Fibroblast of the conjunctiva (primary cell): ENCODE measurements at regions not wholly inside any gene's neighbourhood (a gene's known extent, or its start where the extent isn't known, plus 50 kb on each side); places are given as distances from the start of the nearest gene placed in this dataset.

Source experiments
- DNase-seq: peaks from one replicate; pipeline ENCODE4 v3.0.0-alpha.2; 2010; ENCODE audit warnings: low read depth

GRCh38 chr9:107163370-107163769 lies 119.7 kb upstream of the RAD23B start:
- no peak for DNase-seq

DNA sequence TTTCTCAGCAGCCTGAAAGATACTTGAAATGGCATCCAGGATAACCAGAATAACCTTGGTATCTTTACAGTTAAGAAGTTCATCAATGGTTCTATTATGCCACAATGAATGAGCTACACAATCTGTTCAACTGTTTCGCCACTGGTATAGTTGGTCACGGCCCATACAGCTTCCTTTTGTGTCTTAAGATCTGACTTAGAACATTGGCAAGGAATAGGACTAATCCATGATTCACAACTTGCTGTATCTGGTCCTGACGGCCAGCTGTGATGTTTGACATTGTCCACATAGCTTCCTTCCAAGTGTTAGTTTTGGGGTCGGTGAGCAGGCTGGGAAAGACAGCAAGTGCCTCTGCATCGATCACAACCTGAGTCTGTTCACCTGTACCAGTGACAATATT lies 113.3 kb upstream of the RAD23B start:
- DNase-seq, result no peak

DNA sequence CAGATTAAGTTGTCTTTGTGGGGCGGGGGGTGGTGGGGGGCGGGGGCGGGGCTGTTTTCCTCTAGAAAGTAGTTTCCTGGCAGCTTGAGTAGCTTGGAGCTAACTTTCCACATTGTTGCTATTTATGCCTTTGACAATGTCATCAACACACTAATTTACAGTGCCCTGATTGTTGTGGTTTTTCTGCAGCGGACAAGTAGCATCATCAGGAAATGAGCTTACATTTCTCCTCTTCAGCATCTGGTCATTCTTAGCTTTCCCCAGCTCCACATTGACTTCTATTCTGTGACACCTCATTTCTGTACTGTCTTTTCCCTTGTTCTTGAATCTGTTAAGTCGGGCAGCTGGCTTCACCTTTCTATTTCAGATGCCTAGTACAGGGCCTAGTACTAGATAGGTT lies 112.3 kb upstream of the RAD23B start:
- no peak for DNase-seq

- peak; percentile 78 for DNase-seq
Observed at GRCh38 chr9:107172160-107172978, 110.7 kb upstream of the RAD23B start.

- DNase-seq, result no peak
Observed at GRCh38 chr9:107172979-107173347, 110.1 kb upstream of the RAD23B start.

DNA sequence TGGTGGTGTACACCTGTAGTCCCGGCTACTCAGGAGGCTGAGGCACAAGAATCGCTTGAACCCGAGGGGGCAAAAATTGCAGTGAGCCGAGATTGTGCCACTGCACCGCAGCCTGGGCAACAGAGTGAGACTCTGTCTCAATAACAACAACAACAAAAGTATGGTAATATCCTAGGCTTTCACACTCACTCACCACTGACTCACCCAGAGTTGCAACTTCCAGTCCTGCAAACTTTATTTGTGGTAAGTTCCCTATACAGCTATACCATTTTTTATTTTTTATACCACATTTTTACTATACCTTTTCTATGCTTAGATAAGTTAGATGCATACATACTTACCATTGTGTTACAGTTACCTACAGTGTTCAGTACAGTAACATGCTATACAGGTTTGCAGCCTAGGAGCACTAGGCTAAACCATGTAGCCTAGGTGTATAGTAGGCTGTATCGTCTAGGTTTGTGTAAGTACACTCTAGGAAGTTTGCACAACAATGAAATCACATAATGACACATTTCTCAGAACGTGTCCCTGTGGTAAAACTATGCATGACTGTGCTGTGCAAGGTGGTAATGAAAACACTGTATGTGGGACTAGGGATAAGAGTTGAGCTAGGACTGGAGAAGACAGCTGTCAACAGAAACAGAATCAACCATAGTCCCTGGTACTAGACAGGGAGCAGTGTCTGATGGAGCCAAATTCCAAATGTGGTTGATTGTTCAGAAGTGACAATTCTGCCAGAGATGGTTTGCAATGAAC lies 109.5 kb upstream of the RAD23B start:
- no peak for DNase-seq

DNA sequence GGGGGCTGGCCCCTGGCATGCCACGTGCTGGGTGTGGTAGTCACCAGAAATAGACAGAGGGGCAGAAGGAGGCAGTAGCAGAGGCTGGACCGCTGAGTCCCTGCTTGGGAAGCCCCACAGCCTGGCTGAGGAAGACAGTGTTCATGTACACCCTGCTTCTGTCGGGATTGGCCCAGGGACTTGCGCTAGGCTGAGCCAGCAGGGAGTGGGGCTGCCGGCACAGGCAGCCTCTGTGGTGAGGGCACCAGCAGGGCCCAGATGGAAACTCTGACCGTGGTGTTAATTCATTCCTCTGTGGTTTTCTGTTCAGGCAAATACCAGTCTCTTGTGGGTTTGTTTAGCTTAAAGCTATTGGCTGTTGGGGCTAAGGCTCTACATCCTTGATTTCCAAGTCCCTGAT lies 108.6 kb upstream of the RAD23B start:
- no peak for DNase-seq

- no peak for DNase-seq
Observed at GRCh38 chr9:107175041-107175440, 108.0 kb upstream of the RAD23B start.

- DNase-seq, result no peak
Observed at GRCh38 chr9:107175816-107176435, 107.2 kb upstream of the RAD23B start.

DNA sequence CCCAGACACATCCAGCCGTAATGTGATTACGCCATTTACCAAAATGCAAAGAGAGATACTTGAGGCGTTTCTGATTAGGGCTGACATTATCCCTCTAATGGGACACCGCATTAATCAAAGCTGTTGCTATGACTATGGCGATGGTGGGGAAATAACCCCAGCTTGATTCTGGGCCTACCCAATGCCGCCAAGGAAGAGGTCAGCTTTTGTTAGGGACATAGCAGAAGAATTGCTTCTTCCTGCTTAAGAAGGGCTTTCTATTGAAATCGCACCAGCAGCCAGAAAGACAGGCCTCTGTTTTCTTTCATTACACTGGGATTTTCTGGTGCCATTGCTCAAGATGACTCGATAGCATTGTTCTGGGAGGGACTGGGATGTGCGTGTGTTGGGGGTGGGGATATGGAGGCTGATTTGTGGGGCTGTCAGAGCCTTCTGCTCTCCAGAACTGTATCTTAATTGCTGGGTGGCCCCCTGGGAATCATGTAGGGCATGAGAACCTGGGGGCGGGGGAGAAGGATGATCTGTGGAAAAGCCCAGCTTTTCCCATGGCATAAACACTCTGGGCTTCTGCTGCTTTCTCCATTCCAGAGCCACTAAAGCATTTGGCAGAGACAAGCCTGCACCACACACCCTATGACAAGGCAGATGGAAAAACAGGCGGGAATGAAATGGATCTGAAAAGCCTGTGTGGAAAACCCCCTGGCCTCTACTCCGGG lies 106.5 kb upstream of the RAD23B start:
- no peak for DNase-seq

- DNase-seq, result no peak
Observed at GRCh38 chr9:107177243-107177839, 105.7 kb upstream of the RAD23B start.

- DNase-seq, result no peak
Observed at GRCh38 chr9:107177857-107178256, 105.2 kb upstream of the RAD23B start.

DNA sequence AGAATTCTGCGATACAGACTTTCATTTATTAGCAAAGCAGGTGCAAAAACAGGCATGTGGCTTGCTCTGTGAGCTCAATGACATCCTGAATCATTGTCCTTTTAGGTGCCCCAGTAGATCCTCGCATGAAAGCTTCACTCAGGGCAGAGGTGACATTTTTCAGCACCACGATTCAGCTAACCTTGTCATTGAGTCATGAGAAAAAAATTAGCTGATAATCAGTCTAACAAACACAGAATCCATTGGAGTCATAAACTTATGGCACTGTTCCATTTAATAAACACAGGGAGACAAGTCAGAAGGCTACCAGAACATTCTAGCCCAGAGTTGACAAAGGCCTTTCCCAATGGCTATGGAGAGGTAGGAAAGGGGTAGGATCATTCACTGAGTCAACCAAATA lies 104.8 kb upstream of the RAD23B start:
- DNase-seq, result no peak

GRCh38 chr9:107180206-107180605 lies 102.9 kb upstream of the RAD23B start:
- DNase-seq, result no peak

DNA sequence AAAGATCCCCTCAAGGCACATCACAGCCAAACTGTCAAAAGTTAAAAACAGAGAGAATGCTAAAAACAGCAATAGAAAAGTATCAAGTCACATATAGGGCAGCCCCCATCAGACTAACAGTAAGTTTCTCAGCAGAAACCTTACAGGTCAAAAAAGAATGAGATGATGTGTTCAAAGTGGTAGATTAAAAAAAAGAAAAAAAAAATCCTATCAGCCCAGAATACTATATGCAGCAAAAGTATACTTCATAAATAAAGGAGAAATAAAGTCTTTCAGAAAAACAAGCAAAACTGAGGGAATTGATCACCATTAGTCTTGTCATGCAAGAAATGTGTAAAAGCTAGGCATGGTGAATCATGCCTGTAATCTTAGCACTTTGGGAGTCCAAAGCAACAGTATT lies 99.9 kb upstream of the RAD23B start:
- no peak for DNase-seq

GRCh38 chr9:107188376-107188775 lies 94.7 kb upstream of the RAD23B start:
- DNase-seq, result no peak

DNA sequence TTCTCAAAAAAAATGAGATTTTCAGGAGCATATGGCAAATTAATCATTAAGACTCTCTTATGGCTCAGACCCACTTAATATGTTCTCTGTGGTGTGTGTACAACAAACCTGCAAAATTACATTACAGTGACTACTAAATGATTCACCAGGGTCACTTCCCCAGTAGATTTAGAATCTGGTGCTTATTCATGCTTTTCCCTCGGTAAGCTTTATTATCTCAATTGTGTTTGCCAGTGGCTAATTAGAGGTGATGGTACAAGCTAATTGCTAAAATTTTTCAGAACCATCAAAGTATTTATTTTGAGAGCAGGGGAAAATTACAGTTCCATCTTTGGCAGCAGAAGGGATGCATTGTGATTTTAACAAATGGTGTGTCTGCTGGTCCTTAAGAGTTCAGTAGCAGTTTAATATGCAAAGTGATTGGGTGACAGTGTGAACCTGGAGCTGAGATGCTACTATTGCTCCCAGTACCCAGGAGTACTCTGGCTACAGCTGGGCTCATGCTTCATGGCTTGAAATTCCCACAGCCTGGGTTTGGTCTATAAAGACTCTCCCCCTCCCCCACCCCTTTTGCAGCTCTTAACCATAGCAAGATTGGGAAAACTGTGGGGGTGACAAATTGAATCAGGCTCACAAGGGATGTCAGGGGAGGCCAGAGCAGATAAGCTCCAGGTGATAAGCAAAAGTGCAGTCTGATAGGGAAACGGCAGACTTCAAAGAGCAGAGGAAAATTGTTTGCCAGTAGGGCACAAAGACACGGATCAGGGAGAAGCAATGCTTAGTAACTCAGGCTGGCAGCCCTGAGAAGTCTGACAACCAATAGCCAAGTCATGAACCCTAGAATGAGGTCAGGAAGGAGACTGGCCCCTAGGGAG lies 92.8 kb upstream of the RAD23B start:
- no peak for DNase-seq

DNA sequence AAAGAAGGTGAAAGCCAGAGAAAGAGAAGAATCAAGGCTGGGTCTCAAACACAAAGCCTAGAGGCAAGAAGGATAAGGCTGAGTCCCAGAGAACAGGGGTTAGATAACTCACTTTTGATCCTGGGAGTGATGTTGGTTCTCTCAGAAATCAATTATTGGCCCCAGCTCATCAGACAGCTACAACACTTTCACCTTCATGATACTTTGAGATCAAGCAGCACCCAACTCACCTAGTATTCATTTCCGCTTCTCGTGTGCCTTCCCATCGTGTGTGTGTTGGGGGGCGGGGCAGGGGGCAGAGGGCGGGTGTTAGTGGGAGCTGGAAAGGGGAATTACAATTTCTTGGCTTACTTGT lies 92.2 kb upstream of the RAD23B start:
- no peak for DNase-seq

GRCh38 chr9:107193251-107193650 lies 89.8 kb upstream of the RAD23B start:
- DNase-seq, result no peak

DNA sequence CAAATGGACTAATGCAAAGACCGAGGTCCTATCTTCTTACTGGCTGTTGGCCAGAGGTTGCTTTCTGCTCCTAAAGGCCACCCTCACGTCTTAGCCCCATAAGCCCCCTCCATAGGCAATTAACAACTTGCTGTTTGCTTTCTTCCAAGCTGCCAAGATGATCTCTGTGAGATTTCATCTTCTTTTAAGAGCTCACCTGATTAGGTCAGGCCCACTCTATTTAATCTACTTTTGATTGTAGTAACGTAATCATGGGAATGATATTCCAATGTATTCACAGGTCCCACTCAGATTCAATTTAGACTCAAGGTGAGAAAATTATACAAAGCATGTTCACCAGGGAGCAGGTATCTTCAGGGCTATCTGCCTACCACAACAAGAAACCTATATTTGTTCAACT lies 84.4 kb upstream of the RAD23B start:
- no peak for DNase-seq

DNA sequence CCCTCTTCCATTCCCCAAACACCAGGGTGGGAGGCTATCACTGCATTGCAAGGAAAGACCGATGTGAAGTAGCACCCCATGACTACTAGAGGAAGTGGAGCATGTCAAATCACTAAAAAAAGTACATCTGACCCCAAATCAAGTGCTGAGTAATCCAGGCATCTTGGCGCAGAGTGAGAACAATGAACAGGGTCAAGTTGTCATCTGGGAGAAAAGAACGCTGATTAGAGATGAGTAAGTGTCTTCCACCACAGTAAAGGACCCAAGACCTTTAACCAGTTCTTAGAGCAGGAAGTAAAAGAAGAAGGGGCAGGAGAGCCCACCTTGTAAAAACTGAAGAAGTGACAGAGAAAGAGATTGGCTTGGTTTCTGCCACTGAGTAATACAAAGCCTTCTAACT lies 75.0 kb upstream of the RAD23B start:
- DNase-seq, result no peak
